ENCODE measurements at regions not wholly inside any gene's neighbourhood (a gene's known extent, or its start where the extent isn't known, plus 50 kb on each side); places are given as distances from the start of the nearest gene placed in this dataset.

- Histone ChIP-seq H4K20me1 (ENCODE audit: low read depth) (no peaks in the 10 kb centered on the region), H3K27me3 (no peaks in the 10 kb centered on the region), H3F3A (ENCODE audit: low read depth) (no peaks in the 10 kb centered on the region), H3K4me3 (no peak overlapping the region), H3K9ac (no peak overlapping the region), H3K79me2 (ENCODE audit: low read depth) (no peaks in the 10 kb centered on the region), H3K4me1 (no peaks in the 10 kb centered on the region), H3K27ac (no peak overlapping the region), H2AFZ (replicated peaks) (peak overlapping the region; percentile 22), H3K4me2 (no peak overlapping the region), H3K36me3 (no peaks in the 10 kb centered on the region), H3K9me3 (ENCODE audit: low read depth) (no peaks in the 10 kb centered on the region)
- no peaks in the 10 kb centered on the region for H3K27me3 Mint-ChIP-seq (ENCODE audit: insufficient read depth, low read depth)
- H3K4me1 Mint-ChIP-seq, result no peaks in the 10 kb centered on the region
- H3K36me3 Mint-ChIP-seq, result no peaks in the 10 kb centered on the region
- TF ChIP-seq EZH2phosphoT487 (IDR thresholded peaks at IDR 0.05) (no peak), CTCF (IDR thresholded peaks at IDR 0.05) (no peak), EZH2 (IDR thresholded peaks at IDR 0.05) (no peak)
- H3K27ac Mint-ChIP-seq, result no peak overlapping the region
- H3K4me3 Mint-ChIP-seq, result no peak overlapping the region
- no peak for DNase-seq (ENCODE audit: low spot score)
- no peaks in the 10 kb centered on the region for H3K9me3 Mint-ChIP-seq
Observed at GRCh38 chr2:187011206-187011832, 162.3 kb upstream of the ZSWIM2 start.

GRCh38 chr2:187009483-187010239, 160.7 kb upstream of the ZSWIM2 start:
- no peaks in the 10 kb centered on the region for H3K27me3 Mint-ChIP-seq (ENCODE audit: insufficient read depth, low read depth)
- Histone ChIP-seq H3F3A (ENCODE audit: low read depth) (no peaks in the 10 kb centered on the region), H4K20me1 (ENCODE audit: low read depth) (no peaks in the 10 kb centered on the region), H3K27ac (no peak overlapping the region), H3K9ac (no peak overlapping the region), H3K4me3 (no peak overlapping the region), H3K4me1 (no peaks in the 10 kb centered on the region), H2AFZ (replicated peaks) (peak overlapping the region; percentile 37), H3K36me3 (no peaks in the 10 kb centered on the region), H3K9me3 (ENCODE audit: low read depth) (no peaks in the 10 kb centered on the region), H3K4me2 (no peak overlapping the region), H3K79me2 (ENCODE audit: low read depth) (no peaks in the 10 kb centered on the region), H3K27me3 (no peaks in the 10 kb centered on the region)
- H3K36me3 Mint-ChIP-seq, result no peaks in the 10 kb centered on the region
- DNase-seq (ENCODE audit: low spot score), result no peak
- no peak overlapping the region for H3K27ac Mint-ChIP-seq
- H3K4me1 Mint-ChIP-seq, result no peaks in the 10 kb centered on the region
- no peak overlapping the region for H3K4me3 Mint-ChIP-seq
- no peak for TF ChIP-seq EZH2 (IDR thresholded peaks at IDR 0.05)
- TF ChIP-seq CTCF (IDR thresholded peaks at IDR 0.05), result no peak
- TF ChIP-seq EZH2phosphoT487 (IDR thresholded peaks at IDR 0.05), result no peak
- H3K9me3 Mint-ChIP-seq, result no peaks in the 10 kb centered on the region

- Histone ChIP-seq H3K36me3 (no peaks in the 10 kb centered on the region), H3K4me3 (no peak overlapping the region)
- no peak overlapping the region for H3K27ac Mint-ChIP-seq
Observed at GRCh38 chr2:187008111-187008510, 159.1 kb upstream of the ZSWIM2 start.

More at GRCh38 chr2:187008111-187008510, 159.1 kb upstream of the ZSWIM2 start:
- TF ChIP-seq EZH2phosphoT487 (IDR thresholded peaks at IDR 0.05) (no peak), CTCF (IDR thresholded peaks at IDR 0.05) (no peak), EZH2 (IDR thresholded peaks at IDR 0.05) (no peak)
- Histone ChIP-seq H3K79me2 (ENCODE audit: low read depth) (no peaks in the 10 kb centered on the region), H3K4me1 (no peaks in the 10 kb centered on the region), H3K27me3 (no peaks in the 10 kb centered on the region), H3K4me2 (no peak overlapping the region), H3K27ac (no peak overlapping the region), H3K9me3 (ENCODE audit: low read depth) (no peaks in the 10 kb centered on the region), H2AFZ (replicated peaks) (no peak overlapping the region), H4K20me1 (ENCODE audit: low read depth) (no peaks in the 10 kb centered on the region), H3K9ac (no peak overlapping the region), H3F3A (ENCODE audit: low read depth) (no peaks in the 10 kb centered on the region)
- Mint-ChIP-seq H3K4me1 (no peaks in the 10 kb centered on the region), H3K9me3 (no peaks in the 10 kb centered on the region), H3K36me3 (no peaks in the 10 kb centered on the region), H3K27me3 (ENCODE audit: insufficient read depth, low read depth) (no peaks in the 10 kb centered on the region), H3K4me3 (no peak overlapping the region)
- DNase-seq (ENCODE audit: low spot score), result no peak

All from neural progenitor cell (in vitro differentiated cells).